HL-60/S4 treated with retinoic acid at 250 ng/mL for 4 days and 3 days (cell line): ENCODE measurements at regions not wholly inside any gene's neighbourhood (a gene's known extent, or its start where the extent isn't known, plus 50 kb on each side); places are given as distances from the start of the nearest gene placed in this dataset.

Experiments
- in situ Hi-C: fragments of 300-500 bp; cut with MboI; formaldehyde crosslinking; loops from 2 replicates; pipeline ENCODE4 v1.7.0; 2022; ENCODE audit warnings: low sequenced_read_pairs

DNA sequence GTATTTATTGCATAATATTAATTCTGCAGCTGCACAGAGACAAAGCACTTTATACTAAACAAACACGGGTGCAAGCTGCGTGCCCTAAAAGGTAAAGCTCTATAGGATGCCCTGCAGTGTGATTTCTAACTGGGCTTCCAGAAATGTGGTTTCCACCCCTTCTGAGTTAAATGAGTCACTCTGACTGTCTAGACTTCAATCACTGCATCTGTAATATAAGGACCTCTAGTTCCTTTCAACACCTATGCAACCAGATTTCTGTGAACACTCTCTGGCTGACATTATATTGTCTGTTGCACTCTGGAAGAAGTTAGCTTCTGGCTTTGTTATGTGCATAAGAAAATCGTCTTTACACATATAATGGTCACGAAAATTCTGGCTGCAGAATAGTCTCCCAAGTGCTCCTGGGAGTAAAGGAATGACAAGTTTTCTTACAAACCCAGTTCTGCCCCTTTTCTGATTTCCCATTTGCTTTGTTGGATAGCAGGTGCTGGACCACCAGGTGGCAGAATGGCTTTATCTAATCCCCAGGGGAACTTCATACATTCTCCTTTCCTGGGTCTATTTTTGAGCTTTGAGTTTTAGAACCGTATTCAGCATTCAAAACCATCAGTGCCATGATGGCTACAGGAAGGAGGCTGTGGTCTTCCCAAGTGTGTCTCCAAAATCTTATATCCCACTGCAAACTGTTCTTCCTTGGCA is 842.2 kb downstream of the STIM2 start:
- in situ Hi-C loops: no loop called here

DNA sequence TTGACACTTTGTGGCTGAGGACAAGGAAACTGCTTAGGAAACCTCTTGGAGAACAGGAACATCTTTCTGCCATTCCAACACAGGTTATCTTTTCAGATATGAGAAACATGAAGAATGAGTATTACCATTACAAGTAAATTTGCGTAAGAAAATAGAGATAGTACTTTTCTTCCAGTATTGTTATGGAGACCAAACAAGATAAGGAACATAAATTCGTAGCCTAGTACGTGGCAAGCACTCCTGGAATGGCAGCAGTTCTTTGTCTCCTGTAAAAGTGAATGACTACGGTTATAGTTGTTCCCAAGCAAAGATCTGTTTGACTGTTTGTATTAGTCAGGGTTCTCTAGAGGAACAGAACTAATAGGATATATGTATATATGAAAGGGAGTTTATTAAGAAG is 843.1 kb downstream of the STIM2 start:
- in situ Hi-C loops: no loop called here

DNA sequence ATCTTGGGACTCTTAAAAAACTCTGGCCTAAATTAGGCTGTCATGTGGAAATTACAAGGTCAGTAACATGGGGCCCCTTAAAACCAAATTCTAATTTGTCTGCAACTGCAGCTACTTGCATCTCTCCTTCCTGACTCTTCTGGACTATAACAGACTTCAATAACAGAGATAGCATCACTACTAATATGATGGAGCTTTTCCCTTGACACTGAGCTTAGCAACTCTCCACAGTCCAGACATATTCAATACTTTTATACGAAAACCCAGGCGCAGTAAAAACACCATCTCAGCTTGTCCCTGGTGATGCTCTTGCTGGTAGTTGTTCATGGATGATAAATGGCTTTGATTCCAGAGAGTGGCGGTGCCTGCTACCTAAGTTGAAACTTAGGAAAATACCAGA is 850.4 kb downstream of the STIM2 start:
- in situ Hi-C loops: no loop called here

DNA sequence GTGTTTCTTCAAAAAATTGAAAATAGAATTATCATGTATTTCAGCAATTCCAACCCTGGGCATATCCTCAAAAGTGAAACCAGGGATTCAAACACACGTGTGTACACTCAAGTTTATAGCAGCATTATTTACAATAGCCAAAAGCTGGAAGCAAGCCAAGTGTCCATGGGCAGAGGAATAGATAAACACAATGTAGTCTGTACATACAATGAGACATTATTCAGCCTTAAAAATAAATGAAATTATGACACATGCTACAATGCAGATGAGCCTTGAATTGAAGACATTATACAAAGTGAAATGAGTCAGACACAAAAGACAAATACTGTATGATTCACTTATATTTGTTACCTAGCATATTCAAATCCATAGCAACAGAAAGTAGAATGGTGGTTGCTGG is 853.4 kb downstream of the STIM2 start:
- in situ Hi-C loops: no loop called here

DNA sequence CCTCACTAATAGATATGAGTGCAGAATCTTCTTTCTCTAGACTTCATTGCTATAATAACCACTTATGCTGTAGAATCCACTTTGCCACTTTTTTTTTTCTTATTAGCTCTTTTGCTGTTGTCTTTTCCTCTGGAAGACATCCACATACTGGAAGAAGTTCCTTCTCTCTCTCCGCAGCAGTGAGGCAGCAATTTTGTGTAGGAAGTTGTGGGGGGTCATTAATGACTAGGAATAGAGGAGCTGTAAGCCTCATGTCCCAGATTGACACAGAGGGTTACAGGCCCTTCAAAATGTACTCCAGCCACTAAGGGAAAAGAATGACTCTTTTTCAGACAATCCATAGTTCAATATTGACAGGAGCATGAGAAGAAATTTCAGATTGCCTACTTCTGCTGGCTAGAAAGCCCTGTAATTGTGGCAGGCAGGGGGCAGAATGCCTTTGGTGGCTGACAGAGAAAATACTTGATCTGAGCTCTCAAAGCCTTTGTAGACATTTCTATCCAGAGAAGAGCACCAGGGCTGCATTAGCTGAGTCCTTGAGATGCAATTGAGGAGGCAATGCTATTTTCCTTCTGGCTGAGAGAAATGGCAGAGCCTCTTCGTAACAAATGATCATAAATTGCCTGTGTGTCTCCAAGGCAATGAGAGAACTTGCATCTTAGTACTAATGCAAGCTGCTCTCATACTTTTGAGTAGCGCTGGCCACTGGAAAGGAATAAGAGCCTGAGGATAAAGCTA is 856.2 kb downstream of the STIM2 start:
- in situ Hi-C loops: no loop called here

DNA sequence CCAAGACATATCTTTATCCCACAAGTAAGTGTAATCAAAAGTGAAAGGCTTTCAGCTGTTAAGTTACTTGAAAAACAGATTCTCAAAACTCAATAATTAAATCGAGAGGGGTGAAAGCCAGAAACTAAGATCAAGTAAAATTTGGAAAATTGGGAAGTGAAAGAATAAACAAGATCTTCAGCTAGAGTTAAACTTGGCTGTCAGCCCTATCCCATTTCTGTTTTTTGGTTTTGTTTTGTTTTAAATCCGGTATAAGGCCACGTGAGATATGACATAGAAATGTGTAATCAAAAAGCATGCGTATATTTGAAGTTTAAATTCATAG is 856.8 kb downstream of the STIM2 start:
- in situ Hi-C loops: no loop called here

DNA sequence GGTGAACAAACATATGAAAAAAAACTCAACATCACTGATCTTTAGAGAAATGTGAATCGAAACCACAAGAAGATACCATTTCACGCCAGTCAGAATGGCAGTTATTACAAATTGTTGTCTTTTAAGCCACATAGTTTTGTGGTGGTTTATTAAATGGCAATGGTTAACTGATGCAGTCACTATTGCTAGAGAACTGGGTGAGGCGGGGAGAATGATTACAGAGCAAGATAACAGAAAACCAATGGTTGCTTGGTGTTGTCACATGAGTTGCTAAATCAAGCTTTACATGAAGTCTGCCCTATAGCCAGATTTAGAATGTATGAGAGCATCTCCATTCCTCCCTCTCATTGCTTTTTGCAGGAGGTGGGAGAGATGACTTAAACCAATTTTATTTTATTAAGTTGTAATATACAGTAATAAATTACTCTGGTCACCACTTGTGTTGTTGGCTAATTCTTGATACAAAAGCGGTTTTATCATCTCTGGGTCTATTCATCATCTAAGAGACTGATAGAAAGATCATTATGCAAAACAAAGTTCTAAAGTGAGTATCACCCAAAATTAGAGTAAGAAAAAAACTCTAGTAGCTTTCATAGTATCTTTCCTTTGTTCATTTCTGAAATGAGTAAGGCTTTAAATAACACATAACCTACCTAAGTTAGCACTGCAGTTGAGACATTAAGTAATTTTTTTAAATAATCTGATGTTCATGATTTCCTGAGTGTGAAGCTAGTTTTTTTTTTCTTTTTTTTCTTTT is 859.5 kb downstream of the STIM2 start:
- in situ Hi-C loops: no loop called here

DNA sequence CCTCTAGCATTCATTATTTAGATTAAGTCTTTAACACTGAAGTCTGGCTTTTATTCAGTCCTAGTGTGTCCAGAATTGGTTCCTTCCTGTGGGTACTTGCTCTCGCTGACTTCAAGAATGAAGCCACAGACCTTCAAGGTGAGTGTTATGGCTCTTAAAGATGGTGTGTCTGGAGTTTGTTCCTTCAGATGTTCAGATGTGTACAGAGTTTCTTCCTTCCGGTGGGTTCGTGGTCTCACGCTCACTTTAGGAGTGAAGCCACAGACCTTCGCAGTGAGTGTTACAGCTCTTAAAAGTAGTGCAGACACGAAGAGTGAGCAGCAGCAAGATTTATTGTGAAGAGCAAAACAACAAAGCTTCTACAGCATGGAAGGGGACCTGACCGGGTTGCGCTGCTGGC is 860.6 kb downstream of the STIM2 start:
- in situ Hi-C loops: no loop called here

DNA sequence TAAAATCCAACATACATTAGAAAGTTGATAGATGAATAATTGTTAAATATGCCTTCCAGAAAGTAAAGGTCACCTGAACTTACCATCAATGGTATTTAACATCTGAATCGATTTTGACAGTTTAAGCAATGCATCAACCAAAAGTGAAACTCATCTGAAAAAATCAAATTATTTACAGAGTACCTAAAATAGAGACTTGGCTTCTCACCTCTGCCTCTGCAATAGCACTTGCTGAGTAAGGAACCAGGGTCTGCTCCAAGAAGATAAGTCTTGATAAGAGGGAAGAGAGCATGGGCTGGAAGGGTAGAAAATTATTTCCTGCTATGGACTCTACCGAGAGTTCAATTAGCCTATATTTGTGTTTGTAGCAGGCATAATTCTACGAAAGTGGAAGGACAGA is 868.3 kb downstream of the STIM2 start:
- in situ Hi-C loops: no loop called here

DNA sequence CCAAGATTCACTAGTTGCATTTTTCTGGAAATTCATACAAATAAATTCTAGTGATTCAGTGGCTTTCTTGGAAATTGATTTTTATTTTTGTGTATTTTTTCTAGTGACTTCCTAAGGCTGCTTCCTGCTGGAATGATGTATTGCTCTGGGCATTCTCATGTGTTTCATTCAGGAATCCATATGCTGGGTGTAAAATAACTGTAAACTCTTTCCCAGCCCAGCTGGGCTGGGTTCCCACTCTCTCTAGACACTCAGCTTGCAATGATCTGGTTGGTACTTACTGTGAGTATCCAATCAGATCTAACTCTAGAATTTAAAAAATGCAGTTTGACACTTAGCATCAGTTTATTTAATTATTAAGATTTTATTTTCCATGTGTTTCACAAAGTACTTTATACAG is 882.2 kb downstream of the STIM2 start:
- in situ Hi-C loops: no loop called here

DNA sequence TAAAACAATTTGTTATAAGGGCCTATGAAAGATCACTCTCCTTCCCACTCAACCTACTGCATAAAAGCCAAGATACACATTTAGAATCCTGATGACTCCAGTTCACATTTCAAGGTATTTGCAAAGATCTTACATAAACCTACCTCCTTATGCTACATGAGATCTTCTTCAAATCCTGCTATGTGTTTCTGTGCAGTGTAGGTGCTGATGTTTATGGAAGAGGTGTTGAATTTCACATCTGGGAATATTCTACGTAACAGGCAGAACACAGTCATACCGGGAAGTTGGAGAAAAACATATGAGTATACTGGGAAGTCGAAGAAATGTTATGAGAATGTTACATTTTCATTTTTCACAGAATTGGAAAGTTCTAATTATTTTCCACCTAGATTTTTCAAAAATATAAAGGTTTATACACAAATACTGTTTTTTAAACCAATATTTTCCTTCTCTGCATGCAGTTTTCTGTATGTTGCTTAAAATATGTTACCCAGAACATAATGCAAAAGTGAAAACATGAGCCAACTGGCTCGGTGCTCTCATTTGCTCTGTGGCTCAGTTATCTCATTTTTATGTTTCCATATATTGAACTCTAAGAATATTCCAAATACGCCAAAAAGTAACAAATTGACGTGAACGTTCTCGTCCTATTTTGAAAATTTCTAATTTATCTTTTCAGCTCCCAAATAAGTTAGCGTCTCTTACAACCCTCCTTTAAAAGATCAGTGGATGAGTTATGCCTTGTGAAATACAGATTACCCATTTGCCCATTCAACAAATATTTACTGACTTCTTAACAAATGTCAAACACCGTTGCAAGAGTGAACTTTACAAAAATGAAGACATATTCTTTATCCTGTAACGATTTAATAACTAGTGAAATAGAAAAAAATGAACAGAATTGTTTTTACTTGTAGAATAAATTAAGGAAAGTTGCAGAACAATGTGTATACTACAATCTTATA is 899.3 kb downstream of the STIM2 start:
- in situ Hi-C loops: no loop called here

DNA sequence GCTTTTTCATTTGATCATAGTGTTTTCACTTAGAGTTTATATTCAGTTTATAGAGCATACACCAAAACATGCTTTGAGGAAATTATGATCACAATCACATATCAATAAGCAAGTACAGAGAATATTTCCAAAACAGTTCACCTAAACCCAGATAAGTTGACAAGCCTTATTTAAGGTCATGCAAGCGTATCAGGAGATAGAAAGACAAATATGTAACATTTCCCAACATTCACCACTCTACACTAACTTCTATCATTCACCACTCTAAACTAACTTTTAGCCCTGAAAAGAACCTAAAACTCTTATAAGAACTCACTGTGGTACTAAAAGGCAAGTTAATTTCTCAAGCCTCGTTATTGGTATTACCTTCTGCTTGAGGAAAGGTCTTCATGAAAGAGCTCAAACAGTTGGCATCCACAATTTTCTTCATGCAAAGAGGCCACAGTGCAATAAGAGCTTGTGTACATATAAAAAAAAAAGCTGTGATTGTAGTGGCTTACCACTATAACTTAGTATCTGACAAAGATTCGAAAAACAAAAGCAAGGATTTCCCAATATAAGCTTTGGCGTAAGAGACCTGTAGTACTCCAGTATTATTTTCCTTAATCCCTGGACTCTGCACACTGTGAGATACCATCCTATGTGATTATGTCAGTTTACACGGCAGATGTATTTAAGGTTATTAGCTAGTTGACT is 903.3 kb downstream of the STIM2 start:
- in situ Hi-C loops: no loop called here

DNA sequence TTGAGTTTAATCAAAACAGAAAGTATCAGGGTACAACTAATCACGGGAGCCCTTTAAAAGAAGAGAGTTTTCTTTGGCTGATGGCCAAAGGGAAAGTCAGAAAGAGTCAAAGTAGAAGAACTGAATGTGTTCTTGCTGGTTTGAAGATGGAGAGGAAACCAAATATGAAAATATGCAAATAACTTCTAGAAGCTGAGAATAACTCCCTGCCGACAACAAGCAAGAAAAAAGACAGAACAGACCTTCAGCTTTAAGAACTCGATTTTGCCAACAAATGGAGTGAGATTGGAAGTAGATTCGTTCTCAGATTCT is 903.8 kb downstream of the STIM2 start:
- in situ Hi-C loops: no loop called here

DNA sequence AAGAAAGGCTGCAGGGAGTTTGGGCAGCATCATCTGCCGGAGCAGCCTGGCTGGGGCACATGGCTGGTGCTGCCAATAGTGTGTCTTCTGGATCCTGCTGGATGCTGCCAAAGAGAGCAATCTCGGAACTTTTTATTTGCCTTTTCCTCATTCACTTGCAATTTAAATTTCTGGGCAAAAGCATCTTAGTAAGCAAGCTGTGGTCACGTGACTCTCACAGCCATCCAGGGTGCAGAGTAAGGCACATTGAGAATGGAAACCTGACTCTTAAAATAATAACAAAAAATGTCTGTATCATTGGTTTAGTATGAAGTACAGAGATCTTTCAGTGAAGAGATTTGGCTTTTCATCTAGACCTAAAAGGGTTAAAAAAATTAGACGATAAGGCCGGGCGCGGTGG is 910.3 kb downstream of the STIM2 start:
- in situ Hi-C loops: no loop called here

DNA sequence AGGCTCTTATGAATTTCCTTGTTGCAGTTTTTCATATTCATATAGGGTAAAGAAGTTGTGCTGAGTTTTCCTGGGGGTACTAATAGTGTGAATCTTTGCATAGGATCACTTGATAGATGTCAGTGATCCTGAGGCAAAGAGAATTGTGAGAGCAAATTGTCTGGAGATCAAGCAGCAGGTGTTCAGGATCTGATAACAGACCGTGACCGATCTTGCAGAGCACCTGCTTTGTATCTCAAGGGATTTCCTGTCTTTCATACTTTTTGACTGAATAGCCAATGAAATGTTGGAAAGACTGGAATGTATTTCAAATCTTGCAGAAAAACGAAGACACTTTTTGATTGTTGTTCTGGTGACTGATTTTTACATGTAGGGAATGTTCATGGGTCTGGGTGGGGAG is 914.5 kb downstream of the STIM2 start:
- in situ Hi-C loops: no loop called here

DNA sequence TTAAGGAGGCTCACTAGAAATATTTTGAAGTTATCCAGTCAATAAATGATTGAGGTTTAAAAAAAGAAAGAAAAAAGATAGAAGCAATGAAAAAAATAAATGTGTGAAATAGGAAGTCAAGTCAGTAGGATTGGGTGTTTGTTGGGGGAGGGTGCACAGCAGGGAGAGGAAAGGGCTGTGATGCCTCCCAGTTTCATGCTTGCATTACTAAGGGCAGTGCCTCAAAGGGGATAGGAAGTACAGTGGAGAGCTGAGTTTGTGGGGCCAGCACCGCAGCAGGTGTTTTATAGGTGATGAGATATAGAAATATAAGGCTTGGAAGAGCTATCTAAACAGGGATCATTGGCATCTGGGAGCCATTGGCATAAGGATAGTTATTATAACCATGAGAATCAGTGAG is 919.2 kb downstream of the STIM2 start:
- in situ Hi-C loops: no loop called here

DNA sequence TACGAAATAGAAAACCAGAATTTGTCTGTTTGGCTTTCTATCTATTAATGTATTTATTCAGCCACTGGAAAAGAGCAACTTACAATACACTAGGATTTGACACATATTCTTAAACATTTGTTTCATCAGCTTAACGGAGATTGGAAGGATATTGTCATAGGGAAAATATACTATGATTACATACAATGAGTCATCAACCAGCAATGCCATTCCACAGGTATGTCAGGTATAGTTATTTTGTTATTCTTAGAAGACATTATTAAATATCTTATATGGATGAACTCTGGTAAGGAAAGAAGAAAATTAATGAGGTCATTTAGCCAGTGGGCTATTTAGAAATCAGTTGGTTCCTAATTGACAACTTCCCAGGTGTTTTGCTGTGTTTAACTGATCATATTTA is 926.6 kb downstream of the STIM2 start:
- in situ Hi-C loops: no loop called here

DNA sequence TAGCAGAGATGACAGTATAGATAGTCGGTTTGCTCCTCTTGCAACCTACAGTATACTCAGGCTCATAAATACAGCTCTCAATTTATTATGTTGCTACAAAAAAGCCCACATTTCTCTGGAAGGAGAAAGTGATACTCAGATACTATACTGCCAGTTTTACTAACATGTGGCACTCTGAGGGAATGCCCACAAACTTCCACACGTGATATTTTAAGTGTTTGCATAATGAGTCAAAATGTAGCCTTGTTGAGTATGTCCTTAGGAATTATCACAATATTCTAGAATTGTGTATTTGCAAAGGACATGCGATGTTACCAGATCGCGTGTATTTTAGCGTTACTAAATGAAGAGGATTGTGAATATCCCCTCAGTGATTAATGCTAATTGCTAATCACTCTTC is 929.1 kb downstream of the STIM2 start:
- in situ Hi-C loops: no loop called here

DNA sequence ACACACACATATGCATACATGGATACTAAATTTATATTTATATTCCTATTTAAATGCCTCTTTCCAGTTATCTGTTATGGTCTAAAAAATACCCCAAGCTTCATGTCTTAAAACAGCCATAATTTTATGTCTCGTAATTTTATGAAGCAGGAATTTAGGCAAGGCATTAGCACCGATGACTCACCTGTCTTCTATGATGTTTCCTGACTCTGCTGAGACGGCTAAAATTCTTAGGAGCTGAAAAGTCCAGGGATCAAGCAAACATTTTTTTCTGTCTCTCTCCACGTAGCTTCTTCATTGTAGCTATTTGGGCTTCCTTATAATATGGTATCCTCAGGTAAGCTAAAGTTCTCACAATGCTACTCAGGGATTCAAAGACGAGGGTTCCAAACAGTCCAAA is 930.3 kb downstream of the STIM2 start:
- in situ Hi-C loops: no loop called here

DNA sequence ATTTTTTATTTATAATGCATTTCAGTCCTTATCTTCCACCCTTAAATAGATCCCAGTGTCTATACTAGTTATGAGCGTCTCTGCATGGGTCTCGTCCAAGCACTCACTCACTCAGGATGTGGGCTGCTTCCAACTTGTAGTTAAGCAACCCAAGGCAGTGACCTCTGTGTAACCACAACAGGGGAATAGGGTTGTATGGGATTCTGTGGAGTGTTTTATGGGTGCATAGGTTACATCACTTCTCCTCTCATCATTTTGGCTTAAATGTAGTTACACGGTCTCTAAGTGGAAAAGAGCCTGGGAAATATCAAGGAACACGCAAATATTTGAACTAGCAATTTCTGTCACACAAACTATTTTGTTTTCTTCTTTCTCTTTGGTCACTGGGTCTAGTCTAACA is 931.0 kb downstream of the STIM2 start:
- in situ Hi-C loops: no loop called here

DNA sequence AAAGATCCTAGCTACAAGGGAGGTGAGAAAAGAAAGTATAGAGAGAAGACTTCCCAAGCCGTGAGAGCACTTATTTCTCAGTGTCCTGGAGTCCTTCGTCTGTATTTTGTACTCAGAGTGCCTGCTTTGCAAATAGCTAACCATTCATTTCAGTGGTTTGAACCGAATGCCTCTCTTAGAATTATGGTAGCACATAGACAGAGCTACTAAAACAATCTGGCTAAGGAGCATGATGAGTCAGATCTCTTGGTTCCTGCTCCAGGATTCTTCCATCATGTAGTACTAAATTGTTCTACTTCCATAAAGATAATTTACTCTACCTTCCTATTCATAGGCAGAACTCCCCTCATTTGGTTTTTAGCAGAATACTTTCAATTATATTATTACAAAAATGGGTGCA is 946.6 kb downstream of the STIM2 start:
- in situ Hi-C loops: no loop called here
